GM12878 (cell line): ENCODE measurements at regions not wholly inside any gene's neighbourhood (a gene's known extent, or its start where the extent isn't known, plus 50 kb on each side); places are given as distances from the start of the nearest gene placed in this dataset.

Source experiments
- ATAC-seq: fragments of 200-7000 bp; cut with Tn5 transposase; 3 replicates; pipeline ENCODE4 v1.9.1; 2020; ENCODE audit warnings: mild to moderate bottlenecking, moderate library complexity
- BruUV-seq: library from RNA; stranded (reverse); fragments of 400-500 nt; replicated peaks from 2 replicates; lab custom pipeline; 2021; lab: Mats Ljungman, UMichigan
- CTCF ChIA-PET: fragments of 300-600 bp; sonication (Branson Sonifier 250); formaldehyde crosslinking; extraction: SDS; loops from one replicate; lab custom pipeline; 2021; ENCODE audit warnings: inconsistent platforms; lab: Yijun Ruan, JAX
- POLR2A ChIA-PET: fragments of 350-600 bp; formaldehyde crosslinking; extraction: SDS; loops from one replicate; lab custom pipeline; 2021; ENCODE audit warnings: inconsistent platforms; lab: Charles Lee
- RAD21 ChIA-PET: fragments of 300-600 bp; sonication (Branson Sonifier 250); formaldehyde crosslinking; loops from one replicate; lab custom pipeline; 2023; ENCODE audit warnings: antibody characterized with exemption; ENCODE audit not compliant: unreplicated experiment; lab: Charles Lee
- SMC1A ChIA-PET: fragments of 300-600 bp; sonication (Branson Sonifier 250); formaldehyde crosslinking; loops from one replicate; lab custom pipeline; 2023; ENCODE audit not compliant: unreplicated experiment, uncharacterized antibody; lab: Charles Lee
- DNase-seq: peaks from one replicate; pipeline ENCODE4 v3.0.0-alpha.2; 2011; ENCODE audit warnings: low read depth, low spot score
- FAIRE-seq: peaks from 3 replicates; lab custom pipeline; 2011; peaks lifted over from hg19 to GRCh38; lab: Jason Lieb, UNC
- H2AFZ ChIP-seq: 2 replicates; pipeline ENCODE4 v1.6.0; 2011; ENCODE audit warnings: low read depth, low read length, control low read depth; ENCODE audit not compliant: control insufficient read depth
- H3K27ac ChIP-seq: 2 replicates; pipeline ENCODE4 v1.5.1; 2011; ENCODE audit warnings: control low read depth; ENCODE audit not compliant: control insufficient read depth, insufficient read depth
- H3K27me3 ChIP-seq, 2 experiments: replicated peaks in 1 of 2; 2 replicates each; pipeline versions ENCODE4 v1.6.0 to v1.6.1; 2011; ENCODE audit warnings: low read length in 1 of 2; ENCODE audit not compliant: control insufficient read depth in 2 of 2, insufficient read depth in 2 of 2
- H3K36me3 ChIP-seq, 2 experiments: 2 replicates each; pipeline ENCODE4 v1.5.1; 2011; ENCODE audit warnings: low read length in 1 of 2; ENCODE audit not compliant: control insufficient read depth in 2 of 2, insufficient read depth in 2 of 2
- H3K4me1 ChIP-seq: 2 replicates; pipeline ENCODE4 v1.6.1; 2011; ENCODE audit warnings: mild to moderate bottlenecking, low read length, moderate library complexity, mixed read lengths; ENCODE audit not compliant: control insufficient read depth, insufficient read depth
- H3K4me2 ChIP-seq: 2 replicates; pipeline ENCODE4 v1.6.0; 2011; ENCODE audit warnings: control low read depth; ENCODE audit not compliant: control insufficient read depth, insufficient read depth
- H3K4me3 ChIP-seq: fragments of 200-600 bp; sonication (generic); 2 replicates; pipeline ENCODE4 v1.5.1; 2016
- H3K79me2 ChIP-seq: 2 replicates; pipeline ENCODE4 v1.6.0; 2011; ENCODE audit warnings: low read length; ENCODE audit not compliant: control insufficient read depth, insufficient read depth
- H3K9ac ChIP-seq: 2 replicates; pipeline ENCODE4 v1.8.0; 2011; ENCODE audit warnings: low read length, control low read depth, mixed read lengths; ENCODE audit not compliant: control insufficient read depth, insufficient read depth
- H3K9me3 ChIP-seq: replicated peaks from 3 replicates; pipeline ENCODE4 v1.5.1; 2011; ENCODE audit warnings: mild to moderate bottlenecking, low read length; ENCODE audit not compliant: control insufficient read depth, insufficient read depth
- H4K20me1 ChIP-seq: 2 replicates; pipeline ENCODE4 v1.6.0; 2011; ENCODE audit not compliant: control insufficient read depth, insufficient read depth
- BRCA1 ChIP-seq: IDR thresholded peaks from 2 replicates; pipeline ENCODE4 v1.6.1; 2011; ENCODE audit warnings: low read depth, low read length, improper control_type of control experiment
- CUX1 ChIP-seq: IDR thresholded peaks from 2 replicates; pipeline ENCODE4 v1.6.1; 2012; ENCODE audit warnings: improper control_type of control experiment, low read depth, low read length; ENCODE audit not compliant: insufficient replicate concordance
- RAD21 ChIP-seq: IDR thresholded peaks from 2 replicates; pipeline ENCODE4 v1.6.1; 2011; ENCODE audit warnings: mild to moderate bottlenecking, low read depth, low read length, moderate library complexity; ENCODE audit not compliant: insufficient read depth
- SMAD1 ChIP-seq: fragments of 450-650 bp; IDR thresholded peaks from 2 replicates; pipeline ENCODE4 v1.6.1; 2018; ENCODE audit warnings: mild to moderate bottlenecking, low read depth; ENCODE audit not compliant: partially characterized antibody
- SMC3 ChIP-seq: IDR thresholded peaks from 2 replicates; pipeline ENCODE4 v1.6.1; 2011; ENCODE audit warnings: low read length, improper control_type of control experiment, borderline replicate concordance
- TCF12 ChIP-seq: IDR thresholded peaks from 2 replicates; pipeline ENCODE4 v1.6.1; 2011; ENCODE audit warnings: low read depth, mild to moderate bottlenecking, low read length
- ZNF217 ChIP-seq: fragments of 450-650 bp; IDR thresholded peaks from 2 replicates; pipeline ENCODE4 v1.6.1; 2017; ENCODE audit warnings: antibody characterized with exemption, mild to moderate bottlenecking
- WGBS: methylation state at CpG from one replicate; pipeline ENCODE4 v1.1.6; 2016; ENCODE audit warnings: low lambda C conversion rate; ENCODE audit not compliant: insufficient replicate concordance, insufficient coverage; ENCODE audit errors: missing lambda C conversion rate; 5-methylcytosine and 5-hydroxymethylcytosine counted together
- in situ Hi-C: fragments of 300-500 bp; cut with MboI; formaldehyde crosslinking; loops from 9 replicates; pipeline ENCODE4 v1.14.3; 2018; ENCODE audit warnings: mixed read lengths
- intact Hi-C: fragments of 100-400 bp; cut with micrococcal nuclease; formaldehyde crosslinking; loops from one replicate; pipeline ENCODE4 v1.14.2; 2022; ENCODE audit not compliant: unreplicated experiment
- TF ChIP-seq, protein P1 (sequence below), 3 experiments: IDR thresholded peaks in 2 of 3; conservative IDR thresholded peaks in 1 of 3; 2 replicates each; pipeline ENCODE4 v1.5.1; 2011; ENCODE audit warnings: low read depth in 3 of 3, low read length in 3 of 3, mild to moderate bottlenecking in 3 of 3, control low read depth in 2 of 3, moderate library complexity in 2 of 3, inconsistent platforms in 1 of 3, mixed read lengths in 1 of 3; ENCODE audit not compliant: control insufficient read depth in 2 of 3, insufficient read depth in 1 of 3; ENCODE audit errors: extremely low read depth in 1 of 3

DNA sequence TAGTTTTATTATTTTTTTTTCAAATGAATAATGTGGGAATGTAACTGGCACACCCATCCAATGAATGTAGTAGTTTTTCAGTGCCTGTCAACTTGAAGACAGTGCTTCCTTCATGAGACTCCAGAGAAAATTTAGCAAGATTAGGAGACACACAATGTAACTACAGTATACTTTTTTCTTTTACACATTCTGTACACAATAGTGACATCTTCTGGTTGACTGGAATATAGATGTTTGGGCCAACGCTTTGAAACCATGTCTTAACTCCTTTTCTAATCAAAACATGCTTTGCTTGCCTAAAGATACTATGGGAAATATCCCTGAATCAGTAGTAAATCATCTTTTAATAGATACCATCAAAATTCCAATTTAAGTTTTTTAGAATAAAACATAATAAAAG, 229.5 kb upstream of the ZC3H15 start:
- Histone ChIP-seq H3K4me1 (no peaks in the 10 kb centered on the region), H3K79me2 (no peaks in the 10 kb centered on the region), H3K9ac (no peak overlapping the region), H4K20me1 (no peaks in the 10 kb centered on the region), H3K4me2 (no peak overlapping the region), H3K36me3 (no peaks in the 10 kb centered on the region), H3K9me3 (no peaks in the 10 kb centered on the region), H3K27me3 (no peaks in the 10 kb centered on the region), H3K27ac (no peak overlapping the region), H2AFZ (no peak overlapping the region), H3K4me3 (no peak overlapping the region)
- ChIA-PET CTCF (interaction anchor here (0.5 to 1.2 kb wide), 2 partner anchors 12 to 180 kb away, joined by 3 to 4 read pairs; no protein-coding TSS in a partner anchor), RAD21 (no interaction called here), SMC1A (interaction anchor here (0.7 to 1.0 kb wide), 2 partner anchors 517 to 965 kb away, joined by 3 to 4 read pairs; no protein-coding TSS in a partner anchor), POLR2A (no interaction called here)
- no TSS peak for BruUV-seq
- TF ChIP-seq RAD21 (peak; percentile 71), ZNF217 (no peak), TCF12 (no peak), SMAD1 (no peak), BRCA1 (no peak), SMC3 (peak; percentile 40; the same call in 1 of the 2 replicates), CUX1 (no peak)
- TF ChIP-seq, protein P1, sequence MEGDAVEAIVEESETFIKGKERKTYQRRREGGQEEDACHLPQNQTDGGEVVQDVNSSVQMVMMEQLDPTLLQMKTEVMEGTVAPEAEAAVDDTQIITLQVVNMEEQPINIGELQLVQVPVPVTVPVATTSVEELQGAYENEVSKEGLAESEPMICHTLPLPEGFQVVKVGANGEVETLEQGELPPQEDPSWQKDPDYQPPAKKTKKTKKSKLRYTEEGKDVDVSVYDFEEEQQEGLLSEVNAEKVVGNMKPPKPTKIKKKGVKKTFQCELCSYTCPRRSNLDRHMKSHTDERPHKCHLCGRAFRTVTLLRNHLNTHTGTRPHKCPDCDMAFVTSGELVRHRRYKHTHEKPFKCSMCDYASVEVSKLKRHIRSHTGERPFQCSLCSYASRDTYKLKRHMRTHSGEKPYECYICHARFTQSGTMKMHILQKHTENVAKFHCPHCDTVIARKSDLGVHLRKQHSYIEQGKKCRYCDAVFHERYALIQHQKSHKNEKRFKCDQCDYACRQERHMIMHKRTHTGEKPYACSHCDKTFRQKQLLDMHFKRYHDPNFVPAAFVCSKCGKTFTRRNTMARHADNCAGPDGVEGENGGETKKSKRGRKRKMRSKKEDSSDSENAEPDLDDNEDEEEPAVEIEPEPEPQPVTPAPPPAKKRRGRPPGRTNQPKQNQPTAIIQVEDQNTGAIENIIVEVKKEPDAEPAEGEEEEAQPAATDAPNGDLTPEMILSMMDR (IDR thresholded peaks at IDR 0.05 in 2 of 3, conservative IDR thresholded peaks at IDR 0.05 in 1 of 3; ENCODE audit: control insufficient read depth in 2 of 3, extremely low read depth in 1 of 3, insufficient read depth in 1 of 3, low read depth in 3 of 3, low read length in 3 of 3): peak; percentile 35 to 56 (median 51); a peak in 4 of 6 replicates
- WGBS: 94% methylated on average over 1 of the region's 1 CpG
- FAIRE-seq (peak; percentile 92), ATAC-seq (peak; percentile 86), DNase-seq (peak; percentile 7)
- in situ Hi-C loops: no loop called here
- intact Hi-C loops: loop anchor here (1.0 to 10.0 kb wide), 3 partner anchors 512 to 965 kb away; no protein-coding TSS in a partner anchor
